ENCODE measurements at regions not wholly inside any gene's neighbourhood (a gene's known extent, or its start where the extent isn't known, plus 50 kb on each side); places are given as distances from the start of the nearest gene placed in this dataset.

DNA sequence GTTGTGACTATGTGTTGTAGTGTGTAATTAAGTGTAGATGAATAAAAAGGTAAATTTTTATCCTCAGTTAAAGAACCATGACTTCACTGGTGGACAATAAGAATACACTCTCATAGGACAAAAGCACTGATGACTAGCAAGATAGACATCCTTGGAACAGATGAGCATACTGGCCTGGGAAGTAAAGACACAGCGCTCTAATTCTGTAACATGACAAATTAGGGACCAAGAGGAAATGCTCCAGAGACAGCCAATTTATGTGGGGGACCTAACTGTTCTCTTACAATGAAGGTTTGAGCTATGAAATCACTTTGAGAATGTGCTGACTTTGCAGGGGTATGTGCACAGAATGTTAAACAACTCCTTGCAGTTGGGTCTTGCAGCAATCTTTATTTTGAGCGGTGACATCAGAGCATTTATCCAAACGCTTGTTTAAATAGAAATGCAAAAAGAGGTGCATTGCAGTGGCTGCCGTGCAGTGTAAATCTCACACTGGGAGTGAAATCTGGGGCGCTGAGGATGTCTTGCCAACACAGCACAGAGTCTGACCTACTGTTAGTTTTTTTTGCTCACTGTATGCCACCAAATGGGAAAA is 109.3 kb downstream of the MAGEC2 start:
- H3K27me3 Mint-ChIP-seq (ENCODE audit: low read depth): no peaks in the 10 kb centered on the region; the same call in 1 of the 2 replicates

DNA sequence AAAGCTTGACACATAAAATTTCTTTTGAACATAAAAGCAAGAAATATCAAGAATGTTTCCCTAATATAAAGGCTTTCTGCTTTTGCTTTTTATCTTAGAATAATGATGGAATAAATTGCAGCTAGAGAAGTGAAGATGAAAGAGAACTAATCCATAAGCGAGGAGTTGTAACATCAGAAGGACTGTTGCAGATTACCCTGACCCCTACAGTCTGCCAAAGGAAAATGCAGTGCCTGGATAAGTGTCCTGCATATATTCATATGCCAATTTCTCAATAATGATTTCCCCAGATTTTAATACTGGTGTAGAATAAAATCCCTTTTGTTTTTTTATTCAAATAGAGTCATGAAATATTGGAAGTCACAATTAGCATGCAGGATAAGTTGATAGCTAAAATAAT is 115.9 kb downstream of the MAGEC2 start:
- Mint-ChIP-seq H3K4me3 (no peak overlapping the region), H3K36me3 (no peaks in the 10 kb centered on the region; the same call in 1 of the 2 replicates), H3K27ac (no peak overlapping the region), H3K27me3 (ENCODE audit: low read depth) (no peaks in the 10 kb centered on the region; the same call in 1 of the 2 replicates), H3K4me1 (no peaks in the 10 kb centered on the region), H3K9me3 (peaks cover 12% of the 10 kb centered on the region)
- DNase-seq (ENCODE audit: low spot score) (no peak), ATAC-seq (no peak)
- TF ChIP-seq RELA (CRISPR knock-in tag; IDR thresholded peaks at IDR 0.05; ENCODE audit: borderline replicate concordance) (no peak), NFE2L1 (CRISPR knock-in tag; IDR thresholded peaks at IDR 0.05) (no peak), SMAD4 (CRISPR knock-in tag; IDR thresholded peaks at IDR 0.05) (no peak), KAT7 (CRISPR knock-in tag; IDR thresholded peaks at IDR 0.05; ENCODE audit: borderline replicate concordance) (no peak), MXD4 (CRISPR knock-in tag; IDR thresholded peaks at IDR 0.05; ENCODE audit: borderline replicate concordance) (no peak), FOXK1 (CRISPR knock-in tag; IDR thresholded peaks at IDR 0.05) (no peak), TCF7 (CRISPR knock-in tag; IDR thresholded peaks at IDR 0.05; ENCODE audit: low read depth) (no peak), ZNF138 (CRISPR knock-in tag; conservative IDR thresholded peaks at IDR 0.05) (no peak)
- TF ChIP-seq, protein P1, sequence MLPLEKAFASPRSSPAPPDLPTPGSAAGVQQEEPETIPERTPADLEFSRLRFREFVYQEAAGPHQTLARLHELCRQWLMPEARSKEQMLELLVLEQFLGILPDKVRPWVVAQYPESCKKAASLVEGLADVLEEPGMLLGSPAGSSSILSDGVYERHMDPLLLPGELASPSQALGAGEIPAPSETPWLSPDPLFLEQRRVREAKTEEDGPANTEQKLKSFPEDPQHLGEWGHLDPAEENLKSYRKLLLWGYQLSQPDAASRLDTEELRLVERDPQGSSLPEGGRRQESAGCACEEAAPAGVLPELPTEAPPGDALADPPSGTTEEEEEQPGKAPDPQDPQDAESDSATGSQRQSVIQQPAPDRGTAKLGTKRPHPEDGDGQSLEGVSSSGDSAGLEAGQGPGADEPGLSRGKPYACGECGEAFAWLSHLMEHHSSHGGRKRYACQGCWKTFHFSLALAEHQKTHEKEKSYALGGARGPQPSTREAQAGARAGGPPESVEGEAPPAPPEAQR (CRISPR knock-in tag; IDR thresholded peaks at IDR 0.05): no peak
- TF ChIP-seq, protein P2, sequence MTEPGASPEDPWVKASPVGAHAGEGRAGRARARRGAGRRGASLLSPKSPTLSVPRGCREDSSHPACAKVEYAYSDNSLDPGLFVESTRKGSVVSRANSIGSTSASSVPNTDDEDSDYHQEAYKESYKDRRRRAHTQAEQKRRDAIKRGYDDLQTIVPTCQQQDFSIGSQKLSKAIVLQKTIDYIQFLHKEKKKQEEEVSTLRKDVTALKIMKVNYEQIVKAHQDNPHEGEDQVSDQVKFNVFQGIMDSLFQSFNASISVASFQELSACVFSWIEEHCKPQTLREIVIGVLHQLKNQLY (CRISPR knock-in tag; IDR thresholded peaks at IDR 0.05): no peak
- TF ChIP-seq, protein P3, sequence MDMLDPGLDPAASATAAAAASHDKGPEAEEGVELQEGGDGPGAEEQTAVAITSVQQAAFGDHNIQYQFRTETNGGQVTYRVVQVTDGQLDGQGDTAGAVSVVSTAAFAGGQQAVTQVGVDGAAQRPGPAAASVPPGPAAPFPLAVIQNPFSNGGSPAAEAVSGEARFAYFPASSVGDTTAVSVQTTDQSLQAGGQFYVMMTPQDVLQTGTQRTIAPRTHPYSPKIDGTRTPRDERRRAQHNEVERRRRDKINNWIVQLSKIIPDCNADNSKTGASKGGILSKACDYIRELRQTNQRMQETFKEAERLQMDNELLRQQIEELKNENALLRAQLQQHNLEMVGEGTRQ (CRISPR knock-in tag; IDR thresholded peaks at IDR 0.05): no peak
- TF ChIP-seq, protein P4, sequence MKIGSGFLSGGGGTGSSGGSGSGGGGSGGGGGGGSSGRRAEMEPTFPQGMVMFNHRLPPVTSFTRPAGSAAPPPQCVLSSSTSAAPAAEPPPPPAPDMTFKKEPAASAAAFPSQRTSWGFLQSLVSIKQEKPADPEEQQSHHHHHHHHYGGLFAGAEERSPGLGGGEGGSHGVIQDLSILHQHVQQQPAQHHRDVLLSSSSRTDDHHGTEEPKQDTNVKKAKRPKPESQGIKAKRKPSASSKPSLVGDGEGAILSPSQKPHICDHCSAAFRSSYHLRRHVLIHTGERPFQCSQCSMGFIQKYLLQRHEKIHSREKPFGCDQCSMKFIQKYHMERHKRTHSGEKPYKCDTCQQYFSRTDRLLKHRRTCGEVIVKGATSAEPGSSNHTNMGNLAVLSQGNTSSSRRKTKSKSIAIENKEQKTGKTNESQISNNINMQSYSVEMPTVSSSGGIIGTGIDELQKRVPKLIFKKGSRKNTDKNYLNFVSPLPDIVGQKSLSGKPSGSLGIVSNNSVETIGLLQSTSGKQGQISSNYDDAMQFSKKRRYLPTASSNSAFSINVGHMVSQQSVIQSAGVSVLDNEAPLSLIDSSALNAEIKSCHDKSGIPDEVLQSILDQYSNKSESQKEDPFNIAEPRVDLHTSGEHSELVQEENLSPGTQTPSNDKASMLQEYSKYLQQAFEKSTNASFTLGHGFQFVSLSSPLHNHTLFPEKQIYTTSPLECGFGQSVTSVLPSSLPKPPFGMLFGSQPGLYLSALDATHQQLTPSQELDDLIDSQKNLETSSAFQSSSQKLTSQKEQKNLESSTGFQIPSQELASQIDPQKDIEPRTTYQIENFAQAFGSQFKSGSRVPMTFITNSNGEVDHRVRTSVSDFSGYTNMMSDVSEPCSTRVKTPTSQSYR (CRISPR knock-in tag; IDR thresholded peaks at IDR 0.05): no peak
- TF ChIP-seq, protein P5, sequence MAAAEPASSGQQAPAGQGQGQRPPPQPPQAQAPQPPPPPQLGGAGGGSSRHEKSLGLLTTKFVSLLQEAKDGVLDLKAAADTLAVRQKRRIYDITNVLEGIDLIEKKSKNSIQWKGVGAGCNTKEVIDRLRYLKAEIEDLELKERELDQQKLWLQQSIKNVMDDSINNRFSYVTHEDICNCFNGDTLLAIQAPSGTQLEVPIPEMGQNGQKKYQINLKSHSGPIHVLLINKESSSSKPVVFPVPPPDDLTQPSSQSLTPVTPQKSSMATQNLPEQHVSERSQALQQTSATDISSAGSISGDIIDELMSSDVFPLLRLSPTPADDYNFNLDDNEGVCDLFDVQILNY (CRISPR knock-in tag; IDR thresholded peaks at IDR 0.05): no peak
- TF ChIP-seq, protein P6, sequence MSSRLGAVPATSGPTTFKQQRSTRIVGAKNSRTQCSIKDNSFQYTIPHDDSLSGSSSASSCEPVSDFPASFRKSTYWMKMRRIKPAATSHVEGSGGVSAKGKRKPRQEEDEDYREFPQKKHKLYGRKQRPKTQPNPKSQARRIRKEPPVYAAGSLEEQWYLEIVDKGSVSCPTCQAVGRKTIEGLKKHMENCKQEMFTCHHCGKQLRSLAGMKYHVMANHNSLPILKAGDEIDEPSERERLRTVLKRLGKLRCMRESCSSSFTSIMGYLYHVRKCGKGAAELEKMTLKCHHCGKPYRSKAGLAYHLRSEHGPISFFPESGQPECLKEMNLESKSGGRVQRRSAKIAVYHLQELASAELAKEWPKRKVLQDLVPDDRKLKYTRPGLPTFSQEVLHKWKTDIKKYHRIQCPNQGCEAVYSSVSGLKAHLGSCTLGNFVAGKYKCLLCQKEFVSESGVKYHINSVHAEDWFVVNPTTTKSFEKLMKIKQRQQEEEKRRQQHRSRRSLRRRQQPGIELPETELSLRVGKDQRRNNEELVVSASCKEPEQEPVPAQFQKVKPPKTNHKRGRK (CRISPR knock-in tag; IDR thresholded peaks at IDR 0.05; ENCODE audit: borderline replicate concordance): no peak
- POLR2A ChIA-PET: no interaction called here
- CTCF ChIA-PET: no interaction called here

More for the DNA sequence above, 109.3 kb downstream of the MAGEC2 start:
- ChIA-PET POLR2A (no interaction called here), CTCF (no interaction called here)
- H3K9me3 Mint-ChIP-seq: peaks cover 21% of the 10 kb centered on the region
- H3K4me3 Mint-ChIP-seq: no peak overlapping the region
- H3K36me3 Mint-ChIP-seq: peaks cover 10% of the 10 kb centered on the region
- DNase-seq (ENCODE audit: low spot score): no peak
- ATAC-seq: no peak
- no peak overlapping the region for H3K27ac Mint-ChIP-seq
- no peaks in the 10 kb centered on the region for H3K4me1 Mint-ChIP-seq
- no peak for TF ChIP-seq ELF4 (CRISPR knock-in tag; IDR thresholded peaks at IDR 0.05; ENCODE audit: low read depth)
- no peak for TF ChIP-seq HMGA2 (CRISPR knock-in tag; IDR thresholded peaks at IDR 0.05)
- no peak for TF ChIP-seq ETV6 (CRISPR knock-in tag; IDR thresholded peaks at IDR 0.05)
- TF ChIP-seq NFATC4 (CRISPR knock-in tag; IDR thresholded peaks at IDR 0.05): no peak
- TF ChIP-seq ZNF317 (CRISPR knock-in tag; IDR thresholded peaks at IDR 0.05; ENCODE audit: borderline replicate concordance, low read depth): no peak
- no peak for TF ChIP-seq NR3C1 (CRISPR knock-in tag; conservative IDR thresholded peaks at IDR 0.05; ENCODE audit: low read depth)
- TF ChIP-seq, protein P7, sequence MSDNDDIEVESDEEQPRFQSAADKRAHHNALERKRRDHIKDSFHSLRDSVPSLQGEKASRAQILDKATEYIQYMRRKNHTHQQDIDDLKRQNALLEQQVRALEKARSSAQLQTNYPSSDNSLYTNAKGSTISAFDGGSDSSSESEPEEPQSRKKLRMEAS (CRISPR knock-in tag; IDR thresholded peaks at IDR 0.05): no peak
- no peak for TF ChIP-seq SOX15 (CRISPR knock-in tag; IDR thresholded peaks at IDR 0.05)
